GM18508 (cell line): ENCODE measurements at regions not wholly inside any gene's neighbourhood (a gene's known extent, or its start where the extent isn't known, plus 50 kb on each side); places are given as distances from the start of the nearest gene placed in this dataset.
"Not testable (repeated sequence)": the region's sequence is repeated elsewhere in the genome, so short reads cannot be mapped to it uniquely, and the experiment has no call there.

Experiments used
- ATAC-seq: cut with Tn5 transposase; IDR thresholded peaks from one replicate; pipeline ENCODE4 v1.9.1; 2021; ENCODE audit warnings: moderate number of reproducible peaks; ENCODE audit not compliant: insufficient read depth, unreplicated experiment

DNA sequence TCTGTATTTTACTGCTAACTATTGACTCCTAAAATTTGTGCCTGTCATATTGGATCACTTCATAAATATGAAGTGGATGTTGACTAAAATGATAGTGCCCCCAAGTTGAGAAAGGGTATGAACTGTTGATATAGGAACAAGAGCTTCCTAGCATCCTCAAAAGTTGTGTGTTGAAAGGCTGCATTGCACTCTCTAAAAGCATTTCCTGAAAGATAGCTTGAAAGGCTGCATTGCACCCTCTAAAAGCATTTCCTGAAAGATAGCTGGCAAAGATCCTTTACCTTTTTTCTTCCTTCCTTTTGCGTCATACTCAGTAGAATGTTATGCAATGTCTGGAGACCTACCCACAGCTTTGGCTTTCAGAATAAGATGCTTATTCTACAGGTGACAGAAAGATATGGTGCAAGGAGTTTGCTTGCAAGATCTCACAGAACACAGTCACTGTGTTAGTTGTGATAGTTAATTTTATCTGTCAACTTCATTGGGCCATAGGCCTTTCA lies 274.6 kb upstream of the GALNTL6 start:
- no peak for ATAC-seq

DNA sequence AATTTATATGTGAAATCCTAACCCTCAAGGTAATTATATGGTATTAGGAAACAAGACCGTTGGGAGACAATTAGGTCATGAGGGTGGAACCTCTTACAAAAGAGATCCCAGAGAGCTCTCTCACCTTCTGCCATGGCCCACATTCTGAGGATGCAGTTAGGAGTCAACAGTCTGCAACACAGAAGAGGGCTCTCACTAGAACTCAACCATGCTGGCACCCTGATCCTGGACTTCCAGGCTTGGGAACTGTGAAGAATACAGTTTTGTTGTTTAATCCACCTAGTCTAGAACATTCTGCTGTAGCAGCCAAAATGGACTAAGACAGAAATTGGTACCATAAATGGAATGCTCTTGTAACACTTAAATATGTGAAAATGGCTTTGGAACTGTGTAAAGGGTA lies 278.8 kb upstream of the GALNTL6 start:
- no peak for ATAC-seq

DNA sequence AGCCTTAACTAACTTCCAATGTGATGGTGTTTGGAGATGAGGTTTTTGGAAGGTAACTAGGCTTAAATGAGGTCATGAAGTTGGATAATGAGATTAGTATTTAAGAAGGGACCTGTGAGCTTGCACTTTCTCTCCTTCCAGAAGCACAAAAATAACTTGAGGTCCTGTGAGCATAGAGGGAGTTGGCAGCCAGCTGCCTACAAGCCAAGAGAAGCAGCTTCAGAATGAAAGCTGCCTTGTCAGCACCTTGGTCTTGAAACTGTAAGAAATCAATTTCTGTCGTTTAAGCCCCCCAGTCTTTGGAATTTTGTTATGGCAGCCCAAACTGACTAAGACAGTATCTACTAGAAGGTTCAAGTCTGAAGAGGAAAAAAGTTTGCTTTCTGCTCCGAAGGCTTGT lies 280.2 kb upstream of the GALNTL6 start:
- ATAC-seq, result no peak

DNA sequence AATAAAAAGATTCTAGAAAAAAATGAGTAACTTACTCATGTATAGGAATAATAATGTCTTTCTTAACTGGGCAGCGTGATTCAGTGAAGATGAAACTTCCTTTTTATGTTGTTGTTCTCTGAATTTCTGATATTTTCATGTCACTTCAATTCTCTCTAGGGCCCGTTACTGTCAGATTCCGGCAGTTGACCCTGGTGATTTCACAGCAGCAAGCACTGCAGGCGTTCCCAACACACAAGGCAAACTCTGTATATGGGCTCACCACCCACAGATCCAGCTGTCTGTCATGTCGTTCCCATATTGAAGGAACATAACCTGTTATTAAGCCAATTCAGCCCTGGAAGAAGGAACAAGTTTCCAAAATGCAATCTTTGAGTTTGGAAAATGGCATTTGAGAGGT lies 288.3 kb upstream of the GALNTL6 start:
- no peak for ATAC-seq

DNA sequence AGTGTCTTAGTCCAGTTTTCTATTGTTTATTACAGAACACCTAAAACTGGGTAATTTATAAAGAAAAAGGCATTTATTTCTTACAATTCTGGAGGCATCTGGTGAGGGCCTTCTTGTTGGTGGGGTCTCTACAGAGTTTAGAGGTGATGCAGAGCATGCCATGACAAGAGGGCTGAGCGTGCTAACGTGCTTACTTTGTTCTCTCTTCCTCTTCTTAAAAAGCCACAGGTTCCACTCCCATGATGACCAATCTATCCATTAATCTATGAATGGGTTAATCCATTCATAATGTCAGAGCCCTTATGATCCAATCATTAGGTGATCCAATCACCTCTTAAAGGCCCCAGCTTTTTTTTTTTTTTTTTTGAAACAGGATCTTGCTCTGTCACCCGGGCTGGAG lies 291.5 kb upstream of the GALNTL6 start:
- no peak for ATAC-seq

DNA sequence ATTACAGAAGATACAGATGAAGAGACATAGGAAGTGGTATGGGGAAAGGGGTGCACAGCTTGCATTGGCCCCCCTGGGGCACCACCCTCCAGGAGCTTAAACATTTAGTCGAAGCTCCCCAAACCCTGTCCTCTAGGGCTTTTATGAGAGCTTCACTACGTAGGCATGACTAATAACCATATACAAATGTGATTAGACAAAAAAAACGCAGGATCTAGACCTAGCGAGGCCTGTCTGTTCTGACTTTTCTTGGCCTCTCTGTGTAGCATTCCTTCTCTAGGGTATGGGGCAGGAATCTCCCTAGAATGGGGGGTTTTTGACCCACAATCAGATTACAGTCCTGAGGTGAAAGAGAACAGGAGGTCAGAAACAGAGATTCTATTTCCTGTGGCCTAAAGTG lies 293.7 kb upstream of the GALNTL6 start:
- ATAC-seq, result no peak

DNA sequence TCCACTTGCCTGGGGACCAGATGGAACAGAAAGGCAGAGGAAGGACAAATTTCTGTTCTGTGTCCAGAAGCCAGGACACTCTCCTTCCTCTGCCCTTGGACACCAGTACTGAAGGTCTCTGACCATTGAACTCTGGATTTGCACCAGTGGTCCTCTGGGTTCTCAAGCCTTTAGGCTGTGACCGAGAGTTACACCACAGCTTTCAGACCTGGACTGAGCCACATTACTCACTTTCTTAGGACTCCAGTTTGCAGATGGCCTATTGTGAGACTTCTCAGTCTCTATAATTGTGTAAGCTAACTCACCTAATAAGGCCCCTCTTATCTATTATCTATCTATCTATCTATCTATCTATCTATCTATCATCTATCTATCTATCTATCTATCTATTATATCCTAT lies 295.3 kb upstream of the GALNTL6 start:
- no peak for ATAC-seq

DNA sequence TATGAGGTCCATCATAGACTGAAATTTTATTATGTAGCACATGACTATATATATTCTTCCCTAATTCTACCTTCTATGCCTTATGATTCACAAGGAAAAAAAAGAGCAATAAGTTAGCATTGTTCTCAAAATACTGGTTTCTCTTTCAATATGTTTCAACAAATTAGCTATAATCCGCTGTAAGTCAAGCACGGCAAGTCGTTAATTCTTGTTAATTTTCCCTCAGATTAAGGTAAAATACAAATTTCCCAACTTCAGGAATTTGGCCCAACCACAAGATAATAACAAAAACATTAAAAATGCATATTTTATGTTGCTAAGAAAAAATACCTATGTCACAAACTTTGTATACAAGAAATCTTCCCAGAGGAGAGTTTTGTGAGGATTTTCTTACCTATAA lies 296.5 kb upstream of the GALNTL6 start:
- ATAC-seq, result no peak

DNA sequence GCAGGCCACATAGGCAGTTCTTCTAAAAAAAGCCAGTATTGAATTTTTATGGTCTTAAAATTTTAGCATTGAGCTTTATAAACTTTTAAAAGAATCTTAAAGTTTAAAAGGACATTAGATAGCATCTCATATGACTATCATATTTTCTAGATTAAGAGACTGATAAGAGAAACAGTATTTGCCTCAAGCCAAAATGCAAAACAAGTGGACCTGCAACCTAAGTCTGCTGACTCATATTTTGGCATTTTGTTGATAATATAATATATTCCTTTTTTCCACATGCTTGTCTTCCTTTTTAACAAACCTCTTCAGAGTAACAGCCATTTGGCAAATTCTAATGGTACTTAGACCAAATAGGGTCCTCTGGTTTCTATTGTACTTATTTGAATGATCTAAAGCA lies 328.5 kb upstream of the GALNTL6 start:
- ATAC-seq, result no peak

DNA sequence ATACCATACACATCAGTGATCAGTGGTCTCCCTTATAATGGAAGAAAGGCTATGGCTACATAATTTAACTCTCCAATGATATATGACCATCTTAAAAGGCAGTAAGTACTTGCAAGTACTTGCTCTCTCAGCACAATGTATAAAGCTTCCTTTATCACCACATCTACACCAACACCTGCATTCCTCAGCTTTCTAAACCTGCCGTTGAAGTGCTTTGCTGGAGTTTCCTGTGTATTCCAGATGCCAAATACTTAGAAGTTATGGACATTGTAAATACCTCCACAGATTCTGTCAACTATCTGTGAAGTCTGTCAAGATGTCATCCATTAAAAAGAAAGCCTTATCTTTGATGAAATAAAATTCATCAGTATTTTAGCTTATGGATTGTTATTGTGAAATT lies 335.0 kb upstream of the GALNTL6 start:
- no peak for ATAC-seq

DNA sequence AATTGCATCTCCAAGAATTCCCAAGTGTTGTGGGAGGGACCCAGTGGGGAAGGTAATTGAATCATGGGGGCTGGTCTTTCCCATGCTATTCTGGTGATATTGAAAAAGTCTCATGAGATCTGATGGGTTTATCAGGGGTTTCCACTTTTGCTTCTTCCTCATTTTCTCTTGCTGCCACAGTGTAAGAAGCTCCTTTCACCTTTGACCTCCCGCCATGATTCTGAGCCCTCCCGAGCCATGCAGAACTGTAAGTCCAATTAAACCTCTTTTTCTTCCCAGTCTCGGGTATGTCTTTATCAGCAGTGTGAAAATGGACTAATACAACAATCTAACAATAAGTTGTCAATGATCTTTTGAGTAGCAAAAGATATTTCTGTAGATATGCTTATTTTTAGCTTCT lies 338.1 kb upstream of the GALNTL6 start:
- ATAC-seq, result not testable (repeated sequence)

DNA sequence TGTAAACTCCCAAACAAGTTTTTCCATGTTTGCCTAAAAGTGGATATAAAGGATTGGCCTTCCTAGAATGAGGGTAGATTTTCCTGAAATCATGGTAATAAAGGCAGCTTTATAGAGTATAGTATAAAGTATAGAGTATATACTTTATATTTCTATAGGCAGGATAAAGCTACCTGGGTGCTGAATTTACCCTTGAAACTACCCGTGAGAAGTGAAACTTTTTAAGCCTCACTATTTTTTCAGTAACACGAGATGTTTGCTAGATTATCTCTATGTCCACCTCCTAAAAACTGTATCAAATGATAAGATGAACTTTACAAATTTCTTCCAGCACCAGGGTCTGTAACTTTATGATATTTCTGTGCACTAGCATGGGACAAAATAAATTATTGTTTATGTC lies 340.0 kb upstream of the GALNTL6 start:
- no peak for ATAC-seq

DNA sequence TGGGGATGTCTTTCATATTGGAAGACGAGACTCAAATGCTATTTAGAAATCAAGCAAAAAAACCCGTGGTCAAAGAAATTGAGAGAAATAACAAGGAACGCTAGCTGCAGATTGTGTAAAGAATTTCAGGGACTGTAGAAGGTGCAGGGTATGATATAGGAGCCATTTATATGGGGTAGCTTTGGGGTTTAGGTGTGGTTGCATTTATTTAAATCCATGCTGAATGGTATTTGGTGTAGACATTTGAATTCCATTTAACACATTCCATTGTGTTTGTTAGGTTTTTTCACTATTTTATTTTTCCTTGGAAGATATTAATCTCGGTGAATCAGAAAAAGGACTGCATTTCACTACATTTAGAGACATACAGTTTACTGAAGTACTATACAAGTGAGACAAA lies 341.0 kb upstream of the GALNTL6 start:
- ATAC-seq, result no peak

DNA sequence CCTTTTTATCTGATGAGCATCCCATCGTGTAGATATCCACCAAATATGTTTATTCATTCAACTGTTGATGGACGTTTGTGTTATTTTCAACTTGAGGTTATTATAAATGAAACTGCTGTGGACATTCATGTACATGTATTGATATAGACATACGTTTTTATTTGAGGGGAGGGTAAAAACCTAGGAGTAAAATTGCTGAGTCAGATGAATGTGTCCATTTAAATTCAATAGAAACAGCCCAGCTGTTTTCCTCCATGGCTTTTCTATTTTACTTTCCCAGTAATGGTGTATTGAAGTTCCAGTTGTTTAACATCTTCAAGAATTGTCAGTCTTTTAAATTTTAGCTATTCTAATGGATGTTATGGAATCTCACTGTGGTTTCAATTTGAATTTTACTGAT lies 348.7 kb upstream of the GALNTL6 start:
- ATAC-seq, result no peak

DNA sequence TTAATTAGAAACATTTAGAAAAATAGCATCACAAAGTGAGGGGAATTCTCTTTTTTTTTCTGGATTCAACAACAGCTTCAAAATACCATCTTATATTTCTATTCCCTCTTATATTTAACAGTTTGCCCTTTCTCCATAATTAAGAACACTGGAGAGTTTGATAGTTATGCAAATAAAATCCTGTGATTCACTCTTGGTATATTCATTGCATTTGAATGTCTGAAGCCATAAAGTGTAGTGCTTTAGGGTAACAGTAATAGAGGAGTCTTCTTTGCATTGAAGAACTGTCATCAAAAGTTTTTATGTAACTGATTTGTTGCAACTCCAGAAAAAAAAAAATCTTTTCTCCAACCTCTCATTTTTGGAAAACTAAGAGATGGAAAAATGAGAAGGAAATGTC lies 352.0 kb upstream of the GALNTL6 start:
- ATAC-seq, result no peak

DNA sequence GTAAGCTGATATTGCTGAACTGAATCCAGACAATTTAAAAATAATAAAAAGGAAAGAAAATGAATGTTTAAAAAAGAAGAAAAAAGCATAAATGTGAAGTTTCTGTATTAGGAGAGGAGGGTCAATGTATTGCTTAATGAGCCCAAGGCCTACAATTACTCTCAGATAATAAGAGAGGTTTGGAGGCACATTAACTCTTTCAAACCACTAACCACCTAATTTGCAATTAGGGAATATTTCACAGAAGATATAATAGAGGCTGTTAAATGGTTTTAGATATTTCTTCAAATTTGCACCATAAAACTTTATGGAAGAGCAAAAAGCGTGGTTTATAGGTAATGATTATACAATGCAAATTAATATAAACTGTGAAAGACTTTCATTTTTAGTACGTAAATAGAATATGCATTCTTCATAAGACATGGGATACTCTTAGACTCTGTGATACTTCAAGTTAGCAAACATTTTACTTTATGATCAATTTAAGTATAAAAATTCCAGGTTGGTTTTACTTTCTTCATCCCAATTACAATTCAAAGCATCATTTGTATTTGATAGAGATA lies 364.2 kb upstream of the GALNTL6 start:
- no peak for ATAC-seq

DNA sequence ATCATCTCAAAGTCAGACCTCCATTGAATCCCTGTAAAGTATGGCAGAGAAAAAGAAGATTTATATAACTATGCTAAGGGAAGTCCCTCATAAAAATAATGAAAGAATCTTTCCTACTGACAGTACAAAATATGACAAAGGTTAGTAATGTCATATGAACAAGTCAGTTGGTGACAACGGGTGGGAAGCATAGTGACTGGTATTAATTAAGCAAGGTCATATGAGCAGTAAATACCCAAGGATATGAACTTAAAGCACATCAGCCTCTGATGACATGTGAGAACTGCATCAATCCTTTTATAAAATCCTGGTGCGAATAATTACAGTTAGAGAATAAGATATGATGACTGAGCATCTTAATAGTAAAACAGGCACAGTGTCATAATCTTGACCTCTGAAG lies 364.8 kb upstream of the GALNTL6 start:
- no peak for ATAC-seq

DNA sequence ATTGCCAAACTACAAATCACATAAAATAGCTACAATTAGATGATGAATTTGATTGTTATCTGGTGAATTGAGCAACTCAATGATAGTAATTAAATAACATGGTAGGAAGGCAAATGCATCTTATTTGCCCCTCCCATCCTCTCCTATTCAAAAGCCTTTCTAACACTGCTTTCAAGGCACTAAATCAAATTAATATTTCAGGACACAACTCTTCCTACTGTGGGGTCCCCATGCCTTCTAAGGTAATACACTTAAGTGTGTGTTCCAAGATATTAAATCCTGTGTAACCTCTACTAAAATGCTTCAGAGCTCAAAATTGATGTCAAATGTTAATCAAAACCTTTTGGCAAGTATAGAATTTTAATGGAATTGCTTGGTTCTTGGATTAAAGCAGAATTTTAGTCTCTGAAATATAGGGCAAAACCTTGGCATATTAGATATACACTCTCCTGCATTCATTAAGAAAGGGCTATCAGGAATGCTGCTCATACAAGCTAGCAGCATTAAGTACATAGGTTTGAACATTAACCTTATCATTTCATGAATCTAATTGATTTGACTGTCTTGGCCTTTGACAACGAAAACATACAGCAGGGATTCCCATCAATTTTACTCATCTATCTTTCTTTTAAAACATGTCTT lies 371.8 kb upstream of the GALNTL6 start:
- no peak for ATAC-seq

DNA sequence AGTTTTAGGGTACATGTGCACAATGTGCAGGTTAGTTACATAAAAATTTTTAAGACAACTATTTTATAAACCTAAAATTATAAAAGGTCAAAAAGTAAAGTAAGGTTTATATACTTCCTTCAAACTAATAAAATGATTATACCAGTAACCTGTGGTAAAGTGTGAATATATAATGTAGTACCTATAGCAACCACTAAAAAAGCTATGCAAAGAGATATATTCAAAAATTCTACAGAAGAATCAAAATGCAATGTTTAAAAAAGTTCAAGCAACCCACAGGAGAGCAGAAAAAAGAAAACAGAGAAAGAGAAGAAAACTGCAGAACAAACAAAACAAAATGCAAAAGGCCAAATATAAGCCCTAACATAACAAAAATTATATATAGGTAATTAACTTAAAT lies 379.5 kb upstream of the GALNTL6 start:
- no peak for ATAC-seq

DNA sequence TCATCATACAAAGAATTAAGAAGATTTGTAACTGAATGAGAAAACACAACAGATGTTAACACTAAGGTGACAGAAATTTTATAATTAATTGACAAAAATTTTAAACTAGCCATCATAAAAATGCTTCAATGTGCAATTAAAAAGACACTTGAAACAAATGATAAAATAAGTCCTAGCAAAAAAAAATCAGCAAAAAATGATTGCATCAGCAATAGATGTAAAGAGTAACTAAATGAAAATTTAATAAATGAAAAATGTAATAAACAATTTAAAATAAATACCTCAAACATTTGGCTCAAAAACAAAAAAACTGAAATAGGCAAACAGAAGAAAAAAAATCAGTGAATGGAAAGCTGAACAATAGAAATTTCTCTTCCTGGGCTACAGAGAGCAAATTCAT lies 380.7 kb upstream of the GALNTL6 start:
- ATAC-seq, result no peak

DNA sequence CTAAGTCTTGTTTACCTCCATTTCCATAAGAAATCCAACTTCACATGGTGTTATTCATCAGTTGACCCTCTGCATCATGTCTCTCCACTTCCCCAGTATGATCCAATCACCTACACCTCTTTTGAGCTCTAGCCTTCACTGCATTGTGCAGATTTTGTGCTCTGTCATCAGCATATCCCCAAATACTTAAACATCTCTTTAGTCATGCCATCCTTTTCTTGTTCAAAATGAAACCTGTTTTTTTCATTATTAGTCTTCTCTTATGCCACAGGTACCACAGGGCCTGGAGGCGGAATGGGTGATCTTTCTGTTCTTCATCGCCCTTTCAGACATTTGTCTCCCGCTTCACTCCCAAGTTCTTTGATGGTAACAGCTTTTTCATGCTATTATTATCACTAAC lies 382.7 kb upstream of the GALNTL6 start:
- peak; percentile 78 for ATAC-seq

DNA sequence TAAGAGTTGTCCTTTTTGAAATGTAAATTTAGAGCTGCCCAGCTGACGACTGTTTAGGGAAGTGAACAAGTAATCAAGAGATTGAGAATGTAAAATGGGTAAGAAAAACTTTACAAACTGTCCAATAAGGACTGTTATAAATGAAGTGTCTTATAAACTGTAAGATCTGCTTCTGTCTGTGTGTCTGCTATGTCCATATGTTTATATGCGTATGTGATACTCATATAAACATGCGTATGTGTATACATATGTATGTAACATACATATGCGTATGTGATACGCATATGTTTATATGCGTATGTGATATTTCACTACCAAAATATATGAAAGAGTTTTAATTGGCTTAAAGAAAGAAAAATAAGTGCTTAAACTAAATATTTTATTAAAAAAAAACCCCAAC lies 416.0 kb upstream of the GALNTL6 start:
- ATAC-seq, result no peak
